Brain microvascular endothelial cell (primary cell): ENCODE measurements at regions not wholly inside any gene's neighbourhood (a gene's known extent, or its start where the extent isn't known, plus 50 kb on each side); places are given as distances from the start of the nearest gene placed in this dataset.

Source experiments
- DNase-seq: peaks from one replicate; pipeline ENCODE4 v3.0.0-alpha.2; 2020
- H3K27ac ChIP-seq: fragments of 250-450 bp; sonication (Bioruptor Pico); 2 replicates; pipeline ENCODE4 v1.5.1; 2020; ENCODE audit warnings: mild to moderate bottlenecking, moderate library complexity
- H3K27me3 ChIP-seq: fragments of 250-450 bp; sonication (Bioruptor Pico); replicated peaks from 2 replicates; pipeline ENCODE4 v1.5.1; 2020; ENCODE audit warnings: mild to moderate bottlenecking
- H3K36me3 ChIP-seq: fragments of 250-450 bp; sonication (Bioruptor Pico); replicated peaks from 2 replicates; pipeline ENCODE4 v1.5.1; 2020; ENCODE audit warnings: mild to moderate bottlenecking
- H3K4me3 ChIP-seq: 2 replicates; pipeline ENCODE4 v1.5.1; 2011; ENCODE audit warnings: low read depth, mild to moderate bottlenecking, control low read depth, low read length, moderate library complexity
- CTCF ChIP-seq: IDR thresholded peaks from 2 replicates; pipeline ENCODE4 v1.5.1; 2011; ENCODE audit warnings: low read depth, mild to moderate bottlenecking, moderate library complexity, low read length, control low read depth, inconsistent platforms; ENCODE audit errors: missing control alignments
- in situ Hi-C: cut with HindIII; loops from 2 replicates; pipeline ENCODE4 v1.10.0; 2017; ENCODE audit warnings: low sequenced_read_pairs, low pct_ligation_motif_present

- Histone ChIP-seq H3K4me3 (no peak overlapping the region), H3K27me3 (no peaks in the 10 kb centered on the region), H3K36me3 (no peaks in the 10 kb centered on the region), H3K27ac (no peak overlapping the region)
- DNase-seq: no peak
- TF ChIP-seq CTCF: no peak
- in situ Hi-C loops: no loop called here
These were observed 77.6 kb upstream of the IMMP2L start for GRCh38 chr7:111639934-111640333.

GRCh38 chr7:111638078-111638477 is 75.8 kb upstream of the IMMP2L start:
- no peak overlapping the region for H3K4me3 ChIP-seq
- no peaks in the 10 kb centered on the region for H3K27me3 ChIP-seq
- no peak for DNase-seq
- no peaks in the 10 kb centered on the region for H3K36me3 ChIP-seq
- no peak for TF ChIP-seq CTCF
- in situ Hi-C loops: no loop called here
- no peak overlapping the region for H3K27ac ChIP-seq

GRCh38 chr7:111633878-111634277 is 71.6 kb upstream of the IMMP2L start:
- H3K4me3 ChIP-seq: no peak overlapping the region
- no peak overlapping the region for H3K27ac ChIP-seq
- in situ Hi-C loops: no loop called here
- no peaks in the 10 kb centered on the region for H3K27me3 ChIP-seq
- TF ChIP-seq CTCF: no peak
- no peak for DNase-seq
- H3K36me3 ChIP-seq: no peaks in the 10 kb centered on the region

GRCh38 chr7:111630862-111631261 is 68.6 kb upstream of the IMMP2L start:
- no peaks in the 10 kb centered on the region for H3K27me3 ChIP-seq
- no peak for DNase-seq
- H3K27ac ChIP-seq: no peak overlapping the region
- no peak for TF ChIP-seq CTCF
- in situ Hi-C loops: no loop called here
- H3K4me3 ChIP-seq: no peak overlapping the region
- no peaks in the 10 kb centered on the region for H3K36me3 ChIP-seq

GRCh38 chr7:111622084-111622483 is 59.8 kb upstream of the IMMP2L start:
- no peak for TF ChIP-seq CTCF
- DNase-seq: no peak
- Histone ChIP-seq H3K36me3 (no peaks in the 10 kb centered on the region), H3K27ac (no peak overlapping the region), H3K27me3 (no peaks in the 10 kb centered on the region), H3K4me3 (no peak overlapping the region)
- in situ Hi-C loops: no loop called here
